CD14-positive monocyte (primary cell): ENCODE measurements at regions not wholly inside any gene's neighbourhood (a gene's known extent, or its start where the extent isn't known, plus 50 kb on each side); places are given as distances from the start of the nearest gene placed in this dataset.

ENCODE experiments used
- DNase-seq, 3 donors: peaks; one replicate each; pipeline ENCODE4 v3.0.0-alpha.2; 2011 to 2022
- H2AFZ ChIP-seq: 2 replicates; pipeline ENCODE4 v1.6.0; 2012; ENCODE audit warnings: mild to moderate bottlenecking, low read depth, low read length, inconsistent platforms; ENCODE audit not compliant: insufficient read depth, poor library complexity, severe bottlenecking
- H3K27ac ChIP-seq, 2 donors: 1 replicate in 1 of 2; 2 replicates in 1 of 2; pipeline ENCODE4 v1.5.1; 2012 to 2013; ENCODE audit warnings: low read length in 2 of 2, control low read depth in 1 of 2, inconsistent platforms in 1 of 2, low read depth in 1 of 2, mild to moderate bottlenecking in 1 of 2
- H3K27me3 ChIP-seq, 2 donors: one replicate each; pipeline versions ENCODE4 v1.6.0 to v1.6.1; 2011 to 2013; ENCODE audit warnings: low read length in 2 of 2; ENCODE audit not compliant: control insufficient read depth in 2 of 2, insufficient read depth in 2 of 2
- H3K36me3 ChIP-seq, 2 donors: replicated peaks in 1 of 2; 1 replicate in 1 of 2; 2 replicates in 1 of 2; pipeline versions ENCODE4 v1.5.1 to v1.6.1; 2012 to 2013; ENCODE audit warnings: low read length in 2 of 2, control low read depth in 1 of 2, inconsistent platforms in 1 of 2, mild to moderate bottlenecking in 1 of 2; ENCODE audit not compliant: insufficient read depth in 2 of 2, control insufficient read depth in 1 of 2
- H3K4me1 ChIP-seq, 2 donors: 1 replicate in 1 of 2; 2 replicates in 1 of 2; pipeline versions ENCODE4 v1.5.1 to v1.6.1; 2012 to 2013; ENCODE audit warnings: low read length in 2 of 2, control low read depth in 1 of 2, inconsistent platforms in 1 of 2, mild to moderate bottlenecking in 1 of 2, moderate library complexity in 1 of 2; ENCODE audit not compliant: insufficient read depth in 2 of 2, control insufficient read depth in 1 of 2
- H3K4me2 ChIP-seq: replicated peaks from 2 replicates; pipeline ENCODE3; 2012; ENCODE audit warnings: low read length, moderate library complexity, mild to moderate bottlenecking; ENCODE audit not compliant: poor library complexity, severe bottlenecking; ENCODE audit errors: extremely low read depth
- H3K4me3 ChIP-seq, 3 experiments: fragments of 200-600 bp in 1 of 3; sonication (generic) in 1 of 3; replicated peaks in 1 of 3; 1 replicate in 2 of 3; 2 replicates in 1 of 3; pipeline ENCODE4 v1.5.1; 2011 to 2013; ENCODE audit warnings: low read length in 3 of 3, mild to moderate bottlenecking in 3 of 3, control low read depth in 2 of 3, low read depth in 2 of 3, inconsistent platforms in 1 of 3, moderate library complexity in 1 of 3
- H3K79me2 ChIP-seq: 2 replicates; pipeline ENCODE4 v1.6.0; 2012; ENCODE audit warnings: mild to moderate bottlenecking, control low read depth, inconsistent platforms, low read length, moderate library complexity; ENCODE audit not compliant: insufficient read depth
- H3K9ac ChIP-seq: 2 replicates; pipeline ENCODE4 v1.6.0; 2017; ENCODE audit warnings: low read length, mild to moderate bottlenecking; ENCODE audit not compliant: insufficient read depth, poor library complexity, severe bottlenecking
- H3K9me3 ChIP-seq, 2 donors: replicated peaks in 1 of 2; 1 replicate in 1 of 2; 2 replicates in 1 of 2; pipeline versions ENCODE4 v1.5.1 to v1.6.1; 2012 to 2013; ENCODE audit warnings: low read length in 2 of 2, control low read depth in 1 of 2; ENCODE audit not compliant: control insufficient read depth in 1 of 2, insufficient read depth in 1 of 2
- H4K20me1 ChIP-seq: 2 replicates; pipeline ENCODE4 v1.6.0; 2012; ENCODE audit warnings: mild to moderate bottlenecking, low read length, control low read depth, moderate library complexity; ENCODE audit not compliant: insufficient read depth
- H3K27ac Mint-ChIP-seq, 7 donors: one replicate each; pipeline ENCODE4 v1.8.0; 2020; ENCODE audit warnings: mild to moderate bottlenecking in 7 of 7, mixed read lengths in 7 of 7, moderate library complexity in 6 of 7, inconsistent platforms in 2 of 7
- H3K27me3 Mint-ChIP-seq, 3 donors: one replicate each; pipeline ENCODE4 v1.8.0; 2021 to 2022; ENCODE audit warnings: low read depth in 3 of 3, mild to moderate bottlenecking in 3 of 3, mixed read lengths in 3 of 3, moderate library complexity in 3 of 3, inconsistent platforms in 1 of 3
- H3K36me3 Mint-ChIP-seq, 2 donors: one replicate each; pipeline ENCODE4 v1.8.0; 2020; ENCODE audit warnings: mixed read lengths in 2 of 2, inconsistent platforms in 1 of 2, mild to moderate bottlenecking in 1 of 2
- H3K4me1 Mint-ChIP-seq: one replicate; pipeline ENCODE4 v1.8.0; 2020; ENCODE audit warnings: mild to moderate bottlenecking, mixed read lengths
- H3K4me3 Mint-ChIP-seq, 2 donors: one replicate each; pipeline ENCODE4 v1.8.0; 2020; ENCODE audit warnings: mild to moderate bottlenecking in 2 of 2, mixed read lengths in 2 of 2, moderate library complexity in 1 of 2
- H3K9me3 Mint-ChIP-seq, 7 donors: one replicate each; pipeline ENCODE4 v1.8.0; 2020 to 2022; ENCODE audit warnings: mixed read lengths in 7 of 7, mild to moderate bottlenecking in 6 of 7, moderate library complexity in 6 of 7, inconsistent platforms in 2 of 7
- CTCF ChIP-seq: fragments of 200-600 bp; IDR thresholded peaks from one replicate; pipeline ENCODE4 v1.8.0; 2022; ENCODE audit warnings: antibody characterized with exemption, mild to moderate bottlenecking
- WGBS: methylation state at CpG from one replicate; pipeline ENCODE4 v1.1.5; 2013; ENCODE audit warnings: missing lambda C conversion rate; ENCODE audit not compliant: insufficient coverage; 5-methylcytosine and 5-hydroxymethylcytosine counted together
- intact Hi-C, 2 donors: fragments of 100-400 bp; cut with micrococcal nuclease; formaldehyde crosslinking; loops; one replicate each; pipeline versions ENCODE4 v1.15.0 to v1.15.1; 2023

GRCh38 chr6:103124471-103124870 is 1731.0 kb downstream of the GRIK2 start:
- no peaks in the 10 kb centered on the region for H3K79me2 ChIP-seq
- H3K4me1 Mint-ChIP-seq, result no peaks in the 10 kb centered on the region
- no peaks in the 10 kb centered on the region for H3K9me3 Mint-ChIP-seq
- no peak overlapping the region for H3K4me3 Mint-ChIP-seq
- no peaks in the 10 kb centered on the region for H4K20me1 ChIP-seq
- H2AFZ ChIP-seq, result no peak overlapping the region
- no peak overlapping the region for H3K9ac ChIP-seq
- no peaks in the 10 kb centered on the region for H3K36me3 ChIP-seq
- no peak overlapping the region for H3K27ac Mint-ChIP-seq
- H3K9me3 ChIP-seq, result no peaks in the 10 kb centered on the region
- no peaks in the 10 kb centered on the region for H3K27me3 Mint-ChIP-seq
- intact Hi-C loops, result no loop called here
- H3K4me2 ChIP-seq, result no peak overlapping the region
- no CpG with 5 or more reads among the region's 4 CpGs for WGBS
- no peak for TF ChIP-seq CTCF
- DNase-seq, result no peak
- H3K4me3 ChIP-seq, result no peak overlapping the region
- H3K27me3 ChIP-seq, result no peaks in the 10 kb centered on the region
- no peaks in the 10 kb centered on the region for H3K4me1 ChIP-seq
- no peaks in the 10 kb centered on the region for H3K36me3 Mint-ChIP-seq
- H3K27ac ChIP-seq, result no peak overlapping the region

- no peak overlapping the region for H2AFZ ChIP-seq
Measured at GRCh38 chr6:103122766-103123601, 1729.5 kb downstream of the GRIK2 start.

More at GRCh38 chr6:103122766-103123601, 1729.5 kb downstream of the GRIK2 start:
- Histone ChIP-seq H3K4me2 (no peak overlapping the region), H3K9ac (no peak overlapping the region), H3K79me2 (no peaks in the 10 kb centered on the region), H3K27ac (no peak overlapping the region), H3K4me1 (no peaks in the 10 kb centered on the region), H3K9me3 (no peaks in the 10 kb centered on the region), H3K4me3 (no peak overlapping the region), H3K27me3 (no peaks in the 10 kb centered on the region), H4K20me1 (no peaks in the 10 kb centered on the region), H3K36me3 (no peaks in the 10 kb centered on the region)
- WGBS, result 36% methylated on average over 9 of the region's 10 CpGs
- H3K27ac Mint-ChIP-seq, result no peak overlapping the region
- no peak for DNase-seq
- no peaks in the 10 kb centered on the region for H3K9me3 Mint-ChIP-seq
- H3K27me3 Mint-ChIP-seq, result no peaks in the 10 kb centered on the region
- no peaks in the 10 kb centered on the region for H3K36me3 Mint-ChIP-seq
- no peak for TF ChIP-seq CTCF
- H3K4me3 Mint-ChIP-seq, result no peak overlapping the region
- intact Hi-C loops, result no loop called here
- H3K4me1 Mint-ChIP-seq, result no peaks in the 10 kb centered on the region
